ENCODE measurements at regions not wholly inside any gene's neighbourhood (a gene's known extent, or its start where the extent isn't known, plus 50 kb on each side); places are given as distances from the start of the nearest gene placed in this dataset.
"Not testable (repeated sequence)": the region's sequence is repeated elsewhere in the genome, so short reads cannot be mapped to it uniquely, and the experiment has no call there.

- H3K27ac ChIP-seq = no peak overlapping the region
- TF ChIP-seq ZFX (IDR thresholded peaks at IDR 0.05; ENCODE audit: borderline replicate concordance) = no peak
- no peak for TF ChIP-seq CTCF (IDR thresholded peaks at IDR 0.05)
Measured at GRCh38 chr3:69647081-69647480, 92.2 kb upstream of the MITF start.

GRCh38 chr3:69646287-69647067, 92.8 kb upstream of the MITF start:
- H3K27ac ChIP-seq = no peak overlapping the region
- TF ChIP-seq CTCF (IDR thresholded peaks at IDR 0.05) (no peak), ZFX (IDR thresholded peaks at IDR 0.05; ENCODE audit: borderline replicate concordance) (no peak)

GRCh38 chr3:69642606-69643005, 96.7 kb upstream of the MITF start:
- no peak for TF ChIP-seq ZFX (IDR thresholded peaks at IDR 0.05; ENCODE audit: borderline replicate concordance)
- TF ChIP-seq CTCF (IDR thresholded peaks at IDR 0.05) = no peak

DNA sequence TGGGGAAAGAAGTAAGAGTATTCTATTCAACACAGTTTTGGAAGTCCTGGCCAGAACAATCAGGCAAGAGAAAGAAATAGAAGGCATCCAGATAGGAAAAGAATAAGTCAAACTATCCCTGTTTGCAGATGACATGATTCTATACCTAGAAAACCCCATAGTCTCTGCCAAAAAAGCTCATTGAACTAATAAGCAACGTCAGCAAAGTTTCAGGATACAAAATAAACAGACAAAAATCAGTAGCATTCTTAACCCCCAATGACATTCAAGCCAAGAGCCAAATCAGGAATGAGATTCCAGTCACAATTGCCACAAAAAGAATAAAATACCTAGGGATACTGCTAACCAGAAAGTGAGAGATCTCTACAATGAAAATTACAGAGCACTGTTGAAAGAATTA, 99.4 kb upstream of the MITF start:
- TF ChIP-seq CTCF (IDR thresholded peaks at IDR 0.05) (no peak), ZFX (IDR thresholded peaks at IDR 0.05; ENCODE audit: borderline replicate concordance) (no peak)

More at GRCh38 chr3:69642606-69643005, 96.7 kb upstream of the MITF start:
- H3K27ac ChIP-seq = no peak overlapping the region

DNA sequence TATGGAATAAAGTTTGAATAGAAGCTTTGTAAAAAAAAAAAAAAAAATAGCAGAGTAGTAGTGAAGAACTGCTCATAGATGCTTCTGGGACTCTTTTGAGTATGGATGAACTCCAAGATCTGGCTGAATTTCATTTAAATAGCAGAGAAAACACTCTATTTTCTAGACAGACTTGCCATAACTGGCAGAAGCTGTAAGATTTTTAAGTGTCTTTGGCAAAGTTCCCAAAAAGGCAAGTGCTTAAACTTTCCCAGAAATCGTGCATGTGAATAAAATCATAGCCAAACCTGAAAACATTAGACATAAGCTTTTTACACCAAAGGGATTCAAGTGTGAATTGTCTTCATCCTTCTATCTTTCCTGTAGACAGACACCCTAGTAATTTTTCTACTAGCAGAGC, 110.3 kb upstream of the MITF start:
- no peak overlapping the region for H3K27ac ChIP-seq
- no peak for TF ChIP-seq ZFX (IDR thresholded peaks at IDR 0.05; ENCODE audit: borderline replicate concordance)

More for the DNA sequence above, 99.4 kb upstream of the MITF start:
- H3K27ac ChIP-seq = no peak overlapping the region

DNA sequence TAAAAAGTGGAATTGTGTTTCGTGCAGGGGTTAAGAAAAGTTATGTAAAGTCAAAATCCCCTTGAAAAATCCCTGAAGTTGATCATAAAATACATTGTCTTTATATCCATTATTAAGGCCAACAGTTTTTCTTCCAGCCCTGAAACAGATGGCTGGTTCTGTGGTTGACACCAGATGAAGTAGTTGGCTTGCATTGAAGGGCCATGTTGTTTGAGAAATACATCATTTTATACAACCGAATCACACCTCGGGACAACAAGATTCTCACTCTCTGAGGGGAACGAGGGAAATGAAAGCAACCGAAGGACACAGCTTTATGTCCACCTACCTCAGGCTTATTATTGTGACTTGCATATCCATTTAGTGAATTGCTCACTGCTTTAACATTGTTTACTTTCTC, 126.0 kb upstream of the MITF start:
- TF ChIP-seq ZFX (IDR thresholded peaks at IDR 0.05; ENCODE audit: borderline replicate concordance) = no peak
- no peak for TF ChIP-seq CTCF (IDR thresholded peaks at IDR 0.05)
- no peak overlapping the region for H3K27ac ChIP-seq

- no peak overlapping the region for H3K27ac ChIP-seq
- no peak for TF ChIP-seq CTCF (IDR thresholded peaks at IDR 0.05)
- no peak for TF ChIP-seq ZFX (IDR thresholded peaks at IDR 0.05; ENCODE audit: borderline replicate concordance)
Measured at GRCh38 chr3:69612791-69613190, 126.5 kb upstream of the MITF start.

DNA sequence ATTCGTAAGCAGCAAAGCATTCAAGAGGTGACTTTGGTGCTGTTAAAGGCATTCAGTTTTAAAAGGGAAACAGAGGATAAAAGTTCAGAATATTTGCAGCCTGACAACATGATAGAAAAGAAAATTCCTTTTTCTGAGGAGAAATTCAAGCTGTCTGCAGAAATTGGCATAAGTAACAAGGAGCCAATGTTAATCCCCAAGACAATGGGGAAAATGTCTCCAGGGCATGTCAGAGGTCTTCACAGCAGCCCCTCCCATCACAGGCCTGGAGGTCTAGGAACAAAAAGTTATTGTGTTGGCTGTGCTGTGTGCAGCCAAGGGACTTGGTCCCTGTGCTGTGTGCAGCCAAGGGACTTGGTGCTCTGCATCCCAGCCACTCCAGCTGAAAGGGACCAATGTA, 129.7 kb upstream of the MITF start:
- H3K27ac ChIP-seq = not testable (repeated sequence)

Data from 22Rv1 (cell line).